Thyroid gland (tissue), 4 donors: ENCODE measurements at regions not wholly inside any gene's neighbourhood (a gene's known extent, or its start where the extent isn't known, plus 50 kb on each side); places are given as distances from the start of the nearest gene placed in this dataset.

Source experiments
- CTCF ChIP-seq, 6 experiments: fragments of 200-600 bp in 3 of 6; fragments of 450-650 bp in 3 of 6; sonication (generic) in 3 of 6; IDR thresholded peaks; one replicate each; pipeline ENCODE4 v1.5.1; 2016 to 2019; ENCODE audit warnings: antibody characterized with exemption in 6 of 6, mild to moderate bottlenecking in 2 of 6, inconsistent platforms in 1 of 6, moderate library complexity in 1 of 6
- POLR2A ChIP-seq, 2 donors: fragments of 450-650 bp; IDR thresholded peaks; one replicate each; pipeline ENCODE4 v1.6.1; 2017; ENCODE audit warnings: antibody characterized with exemption in 2 of 2, mild to moderate bottlenecking in 2 of 2, moderate library complexity in 1 of 2

DNA sequence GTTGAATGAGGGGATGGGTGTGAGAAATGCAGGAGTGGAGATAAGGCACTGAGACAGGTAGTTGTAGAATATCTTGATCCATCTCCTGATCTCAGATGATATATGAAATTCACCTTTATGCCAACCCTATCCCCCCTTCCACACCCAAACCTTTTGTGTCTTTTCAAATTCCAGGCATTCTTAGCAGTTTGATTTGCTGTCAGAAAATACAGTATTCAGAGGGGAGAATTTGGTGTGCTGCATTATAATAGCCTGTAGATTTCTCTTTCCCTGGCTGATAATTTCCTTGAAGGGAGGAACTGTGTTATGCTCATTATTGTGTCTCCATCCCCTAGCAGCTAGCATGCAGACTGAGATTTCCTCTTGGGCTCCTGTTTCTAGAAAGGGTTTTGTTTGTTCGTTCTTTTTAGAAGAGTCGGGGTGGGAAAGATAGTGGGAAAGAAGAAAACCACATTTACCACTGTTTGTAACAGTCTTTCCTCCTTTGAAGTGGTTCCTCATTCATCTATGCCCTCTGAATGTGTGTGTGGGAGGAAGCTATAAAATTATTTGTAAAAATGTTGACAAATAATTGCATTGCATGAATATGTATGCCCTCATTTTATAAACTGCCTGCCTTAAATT lies 373.4 kb downstream of the DIPK2A start:
- no peak for TF ChIP-seq CTCF (IDR thresholded peaks at IDR 0.05)
- TF ChIP-seq POLR2A (IDR thresholded peaks at IDR 0.05), result no peak
